Endothelial cell of hepatic sinusoid (primary cell): ENCODE measurements at regions not wholly inside any gene's neighbourhood (a gene's known extent, or its start where the extent isn't known, plus 50 kb on each side); places are given as distances from the start of the nearest gene placed in this dataset.

Experiments
- in situ Hi-C: cut with HindIII; loops from 2 replicates; pipeline ENCODE4 v1.10.0; 2017; ENCODE audit warnings: low sequenced_read_pairs

DNA sequence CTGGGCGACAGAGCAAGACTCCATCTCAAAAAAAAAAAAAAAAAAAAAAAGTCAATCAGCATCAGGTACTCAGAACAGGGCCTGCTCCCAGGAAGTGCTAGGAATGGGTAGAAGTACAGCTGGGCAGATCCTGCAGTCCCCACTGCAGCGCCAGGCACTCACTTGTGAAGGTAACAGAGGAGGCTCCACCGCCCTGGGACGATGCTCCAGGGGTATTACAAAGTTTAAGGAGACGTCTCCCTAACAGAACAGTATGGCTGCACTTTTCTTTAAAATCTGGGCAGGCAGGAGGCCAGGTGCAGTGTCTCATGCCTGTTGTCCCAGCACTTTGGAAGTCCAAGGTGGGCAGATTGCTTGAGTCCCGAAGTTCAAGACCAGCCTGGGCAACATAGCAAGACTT, 1449.0 kb downstream of the BRD1 start:
- in situ Hi-C loops: no loop called here

DNA sequence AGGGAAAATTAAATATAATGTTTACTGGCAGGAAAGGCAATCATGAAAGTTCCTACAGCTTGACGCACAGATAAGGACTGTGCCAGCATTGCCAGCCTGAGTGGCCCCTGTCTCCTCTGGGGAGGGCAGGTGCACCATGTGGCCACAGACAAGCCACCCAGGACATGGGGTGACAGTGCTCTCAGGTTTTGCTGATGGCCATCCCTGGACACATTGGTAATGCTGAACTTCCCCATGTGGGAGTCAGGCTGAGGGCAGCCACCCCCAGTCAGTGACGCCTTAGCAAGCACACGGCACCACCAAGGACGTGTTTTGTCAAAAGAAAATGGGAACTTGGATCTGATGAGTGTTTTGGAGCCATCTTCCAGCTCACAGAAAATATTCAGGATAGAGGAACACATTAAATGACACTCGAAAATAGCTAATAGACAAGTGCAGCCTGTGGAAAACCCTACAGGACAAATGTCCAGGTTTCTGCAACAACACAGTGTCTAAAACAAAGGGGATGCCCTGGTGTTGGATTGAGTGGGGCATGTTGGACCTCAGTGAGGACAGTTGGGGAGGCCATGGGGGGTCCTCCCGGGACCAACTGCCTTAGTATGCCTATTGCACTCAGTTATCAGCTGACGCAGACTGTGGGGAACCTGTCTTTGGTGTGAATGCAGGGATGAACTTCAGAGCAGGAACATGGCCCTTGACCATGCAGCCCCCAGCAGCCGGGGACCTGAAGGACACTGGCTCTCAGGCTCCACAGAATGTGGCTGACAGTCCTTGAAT, 1450.5 kb downstream of the BRD1 start:
- in situ Hi-C loops: no loop called here

DNA sequence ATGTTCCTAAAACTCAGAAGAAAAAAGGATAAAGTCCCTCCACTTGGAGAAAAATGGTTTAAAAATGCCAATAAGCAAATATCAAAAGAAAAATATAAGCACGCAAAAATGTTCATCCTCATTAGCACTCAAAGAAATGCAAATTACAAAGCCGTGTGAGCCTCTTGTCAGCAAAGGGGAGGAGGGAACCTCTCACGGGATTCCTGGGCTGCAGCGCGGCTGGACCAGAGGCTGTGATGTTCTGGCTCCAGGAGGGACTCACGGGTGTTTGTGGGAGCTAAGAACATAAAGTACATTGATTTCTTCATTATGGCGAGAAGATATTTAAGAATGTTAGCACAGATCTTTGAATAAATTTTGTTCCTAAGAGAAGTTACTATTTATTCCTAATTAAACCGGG, 1451.2 kb downstream of the BRD1 start:
- in situ Hi-C loops: no loop called here

DNA sequence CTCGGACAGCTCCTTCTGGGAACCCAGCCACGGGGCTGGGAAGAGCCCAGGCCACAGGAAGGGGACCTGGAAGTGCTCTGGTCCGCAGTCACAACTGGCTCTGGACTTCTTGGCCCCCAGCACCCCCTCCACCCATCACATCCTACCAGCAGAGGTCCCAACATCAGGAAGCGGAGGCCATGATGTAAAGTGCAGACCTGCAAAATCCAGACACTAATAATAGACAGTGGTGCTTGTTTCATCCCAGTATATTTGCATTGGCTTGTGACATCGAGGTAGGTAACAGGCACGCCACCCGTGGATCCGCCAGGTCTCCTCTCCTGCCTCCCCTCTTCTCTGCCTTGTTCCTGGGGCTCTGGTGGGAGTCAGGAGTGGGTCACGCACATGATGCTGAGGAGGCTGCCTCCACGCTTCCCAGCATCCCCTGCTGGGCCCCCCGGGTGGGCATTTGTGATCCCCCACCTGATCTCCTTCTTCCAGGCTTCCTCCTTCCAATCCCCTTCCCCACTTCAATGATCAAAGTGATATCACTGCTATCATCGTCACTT, 1454.0 kb downstream of the BRD1 start:
- in situ Hi-C loops: no loop called here

DNA sequence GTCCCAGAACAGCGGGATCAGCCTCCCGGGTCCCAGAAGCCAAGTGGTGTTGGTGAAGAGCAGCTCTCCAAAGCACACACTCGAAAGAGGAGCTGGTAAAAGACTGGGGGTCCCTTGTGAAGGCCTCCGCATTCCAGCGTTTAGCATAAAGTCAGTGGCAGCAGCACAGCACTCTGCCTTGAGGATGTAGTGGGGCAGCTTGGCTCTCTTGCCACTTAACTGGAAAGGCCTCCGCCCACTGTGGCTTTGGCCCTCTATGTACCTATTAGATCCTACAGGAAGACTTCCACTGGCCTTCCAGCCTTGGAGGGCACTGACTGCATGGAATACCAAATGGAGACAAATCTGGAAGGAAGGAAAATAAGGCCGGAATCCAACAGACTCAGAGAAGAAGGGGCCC, 1455.3 kb downstream of the BRD1 start:
- in situ Hi-C loops: no loop called here

DNA sequence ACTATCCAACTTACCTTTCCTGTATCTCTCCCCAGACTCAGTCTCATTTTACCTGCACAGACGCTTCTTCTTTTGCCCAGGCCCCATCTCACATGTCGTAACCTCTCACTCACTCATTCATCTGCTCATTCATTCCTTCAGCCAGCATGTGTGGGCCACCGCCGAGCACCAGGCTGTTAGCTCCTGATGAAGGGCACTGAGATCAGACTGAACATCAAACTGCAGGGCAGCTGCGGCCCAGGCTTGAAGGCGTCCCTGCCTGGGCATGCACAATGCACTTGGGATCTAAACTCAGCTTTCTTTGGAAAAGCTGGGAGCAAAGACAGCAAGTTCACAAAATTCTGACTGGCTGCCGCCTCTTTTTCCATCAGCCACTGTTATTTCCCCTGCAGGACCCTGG, 1456.3 kb downstream of the BRD1 start:
- in situ Hi-C loops: no loop called here

DNA sequence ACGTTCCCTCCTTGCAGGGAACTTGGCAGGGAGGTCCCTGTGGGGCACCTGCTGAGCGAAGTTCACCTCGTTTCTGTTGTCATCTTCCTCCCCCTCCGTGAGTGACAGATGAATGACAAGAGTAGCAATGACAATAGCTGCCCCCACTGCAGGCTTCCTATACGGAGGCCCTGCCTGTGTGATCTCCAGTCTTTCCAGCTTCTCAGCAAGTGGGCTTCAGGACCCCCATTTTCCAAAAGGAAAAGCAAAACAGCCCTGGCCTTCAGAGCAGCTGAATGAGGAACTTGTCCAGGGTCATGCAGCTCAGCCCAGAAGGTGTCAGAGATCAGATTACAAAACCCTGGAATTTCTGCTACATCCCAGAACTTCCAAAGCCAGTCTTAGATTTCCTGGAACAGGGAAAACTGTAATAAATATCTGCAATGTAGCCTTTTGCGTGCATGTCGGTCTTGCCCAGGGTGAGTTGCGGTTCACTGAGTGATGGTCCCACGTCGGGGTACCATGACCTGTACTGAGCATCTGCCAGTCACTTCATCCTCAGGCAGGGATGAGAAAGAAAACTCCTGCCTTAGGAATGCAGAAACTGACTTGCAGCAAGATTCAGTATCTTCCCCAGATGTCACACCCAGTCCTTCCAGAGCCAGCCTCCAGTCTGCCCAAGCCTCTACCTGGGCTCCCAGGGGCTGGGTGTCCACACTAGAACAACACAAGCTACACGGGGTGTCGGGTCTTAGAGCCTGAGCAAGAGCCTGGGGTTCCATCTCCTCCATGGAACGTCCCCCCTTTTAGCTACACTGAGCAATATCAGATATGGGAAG, 1457.0 kb downstream of the BRD1 start:
- in situ Hi-C loops: no loop called here

DNA sequence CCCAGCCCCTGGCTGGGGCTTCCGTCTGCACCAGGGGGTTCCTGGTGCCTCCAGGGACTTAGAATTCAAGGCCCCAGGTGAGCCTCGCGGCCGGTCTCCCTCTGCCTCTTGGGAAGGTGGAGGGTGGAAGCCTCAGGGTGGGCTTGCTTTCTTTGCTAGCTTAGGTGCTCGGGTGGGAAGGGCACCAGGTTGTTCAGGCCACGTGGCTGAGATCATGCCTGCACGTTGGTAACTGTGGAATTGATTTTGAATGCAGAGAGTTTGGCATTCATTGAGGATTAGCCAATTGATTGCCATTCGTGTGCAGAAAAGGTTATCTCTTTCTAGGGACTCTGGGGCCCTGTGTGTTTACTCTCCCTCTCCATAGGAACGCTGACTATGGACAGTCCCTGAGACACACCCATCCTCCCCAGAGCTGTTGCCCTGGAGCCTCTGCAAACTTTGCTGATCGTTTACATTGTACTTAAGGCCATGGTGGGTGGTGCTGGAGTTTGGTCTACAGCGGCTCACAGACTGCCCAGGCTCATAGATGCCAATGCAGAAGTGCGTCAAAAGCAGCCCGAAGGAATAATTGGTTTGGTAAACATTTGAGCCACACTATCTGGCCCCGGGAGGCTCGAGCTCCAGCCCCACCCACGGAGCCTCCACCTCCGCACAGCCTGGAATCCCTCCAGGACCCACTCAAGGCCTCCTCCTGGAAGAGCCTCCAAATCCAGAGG, 1457.7 kb downstream of the BRD1 start:
- in situ Hi-C loops: no loop called here

DNA sequence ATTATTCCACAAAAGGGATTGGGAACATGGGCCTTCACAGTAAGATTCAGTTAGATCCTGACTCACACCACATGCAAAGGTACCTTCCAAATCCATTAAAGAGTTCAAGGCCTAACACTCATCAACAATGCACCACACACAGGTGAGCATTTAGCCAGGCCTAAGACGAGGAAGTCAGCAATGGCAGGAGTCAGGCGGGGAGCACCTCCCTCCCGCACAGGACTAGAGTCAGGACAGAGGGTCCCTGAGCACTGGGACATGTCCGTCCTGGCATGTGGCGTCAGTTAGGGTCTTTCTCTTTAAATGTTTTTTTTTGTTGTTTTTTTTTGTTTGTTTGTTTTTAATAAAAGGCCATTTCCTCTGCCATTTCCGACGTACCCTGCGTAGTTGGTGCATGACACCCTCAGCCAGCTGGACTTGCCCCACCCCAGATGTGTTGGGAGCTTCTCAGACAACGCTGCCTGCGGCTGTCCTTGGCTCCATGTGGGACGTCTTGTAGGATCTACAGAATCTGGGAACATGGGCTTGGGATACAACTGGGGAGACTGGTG, 1458.6 kb downstream of the BRD1 start:
- in situ Hi-C loops: no loop called here

DNA sequence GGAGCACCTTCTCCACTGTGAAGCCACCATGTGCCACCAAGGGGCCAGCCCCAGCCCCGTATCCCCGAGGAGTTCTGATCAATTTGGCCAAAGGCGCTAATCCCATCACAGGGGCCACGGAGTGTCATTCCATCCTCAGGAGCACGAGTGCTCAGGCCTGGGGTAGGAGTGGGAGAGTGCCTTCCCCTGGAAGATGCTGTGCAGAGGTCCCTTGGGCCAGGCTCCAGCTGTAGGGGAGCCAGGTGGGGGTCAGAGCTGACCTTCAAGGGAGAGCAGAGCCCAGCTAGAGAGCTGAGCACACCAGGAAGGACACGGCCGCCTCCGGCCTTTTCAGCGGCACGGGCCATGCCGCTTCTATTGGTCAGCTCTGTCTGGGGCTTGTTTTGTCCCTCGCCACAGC, 1459.9 kb downstream of the BRD1 start:
- in situ Hi-C loops: no loop called here

DNA sequence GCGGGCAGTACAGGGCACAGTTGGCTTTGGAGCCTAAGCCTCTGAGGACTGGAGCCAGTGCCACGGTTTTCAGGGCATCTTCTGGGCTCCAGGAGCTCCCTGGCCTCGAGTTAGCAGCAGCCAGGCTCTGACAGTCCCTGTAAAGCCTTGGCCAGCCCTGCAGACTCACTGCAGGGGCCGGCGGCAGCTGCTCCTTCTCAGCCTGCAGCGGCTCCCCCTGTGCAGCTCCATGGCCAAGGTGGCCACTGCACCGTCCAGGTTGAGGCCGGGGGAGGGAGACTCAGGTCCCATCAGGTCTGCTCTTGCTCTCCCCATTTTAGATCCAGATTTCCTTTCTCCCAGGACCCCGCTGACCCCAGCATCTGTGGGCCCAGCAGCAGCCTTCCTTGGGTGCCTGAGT, 1461.1 kb downstream of the BRD1 start:
- in situ Hi-C loops: no loop called here

DNA sequence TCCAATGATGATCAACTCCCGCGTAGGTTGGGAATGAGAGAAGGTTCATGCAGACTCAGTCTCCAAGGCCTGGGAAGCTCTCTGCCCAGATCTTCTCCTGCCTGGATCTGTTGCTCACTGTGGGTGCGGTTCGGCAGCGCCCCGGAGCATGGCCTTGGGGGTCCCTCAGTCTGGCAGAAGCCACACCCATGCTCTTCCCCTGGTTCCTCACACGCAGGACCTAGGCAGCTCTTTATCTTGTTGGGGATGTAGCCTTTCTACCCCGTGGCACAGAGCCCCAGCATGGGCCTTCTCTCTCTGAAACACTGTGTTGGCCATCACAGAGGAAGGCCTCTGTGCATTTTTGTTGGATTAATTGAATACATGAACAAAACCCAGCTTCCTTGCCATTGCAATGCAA, 1461.6 kb downstream of the BRD1 start:
- in situ Hi-C loops: no loop called here

DNA sequence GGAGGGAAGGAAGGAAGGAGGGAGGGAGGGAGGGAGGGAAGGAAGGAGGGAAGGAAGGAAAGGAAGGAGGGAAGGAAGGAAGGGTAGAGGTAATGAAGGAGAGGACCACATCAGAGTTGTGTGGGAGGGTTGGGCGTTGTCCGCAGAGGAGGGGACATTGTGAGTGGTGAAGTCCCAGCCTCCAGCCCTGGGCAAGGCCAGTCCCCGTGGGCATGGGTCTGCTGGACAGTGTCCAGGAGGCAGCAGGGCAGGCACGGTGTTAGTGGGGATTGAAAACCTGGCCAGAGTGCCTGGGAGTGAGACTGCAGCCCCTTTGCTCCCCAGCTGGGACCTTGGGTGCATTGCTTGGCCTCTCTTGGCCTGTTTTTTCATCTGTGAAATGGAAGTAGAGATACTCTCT, 1462.3 kb downstream of the BRD1 start:
- in situ Hi-C loops: no loop called here

DNA sequence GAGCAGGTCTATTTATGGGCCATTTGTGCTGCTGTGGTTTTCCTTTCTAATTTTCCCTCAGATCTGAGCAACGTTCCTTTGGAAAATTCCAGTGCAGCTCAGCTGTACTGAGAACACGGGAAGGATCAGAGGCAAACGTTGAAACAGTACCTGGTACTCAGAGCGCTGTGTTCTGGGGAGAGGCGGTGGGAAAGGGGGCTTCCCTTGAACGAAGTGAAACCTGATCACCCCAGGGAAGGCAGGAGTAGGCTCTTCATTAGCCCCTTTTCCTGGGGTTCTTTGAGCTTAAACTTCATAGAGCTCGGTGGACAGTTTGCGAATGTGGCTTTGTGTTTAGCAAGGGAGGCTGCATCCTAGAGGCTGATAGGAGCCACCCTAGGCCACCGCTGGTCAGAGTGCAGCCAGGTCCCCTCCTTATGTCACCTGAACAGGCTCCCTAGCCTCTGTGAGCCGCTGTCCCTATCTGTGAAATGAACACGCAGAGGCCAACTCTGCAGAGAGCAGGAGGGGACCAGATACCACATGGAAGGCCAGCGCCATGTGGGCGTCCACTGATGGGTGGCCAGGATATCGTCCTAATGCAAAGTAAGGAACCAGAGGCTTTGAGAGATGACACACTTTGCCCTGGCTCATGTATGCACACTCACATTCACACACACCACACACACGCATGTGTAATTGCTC, 1464.8 kb downstream of the BRD1 start:
- in situ Hi-C loops: no loop called here

DNA sequence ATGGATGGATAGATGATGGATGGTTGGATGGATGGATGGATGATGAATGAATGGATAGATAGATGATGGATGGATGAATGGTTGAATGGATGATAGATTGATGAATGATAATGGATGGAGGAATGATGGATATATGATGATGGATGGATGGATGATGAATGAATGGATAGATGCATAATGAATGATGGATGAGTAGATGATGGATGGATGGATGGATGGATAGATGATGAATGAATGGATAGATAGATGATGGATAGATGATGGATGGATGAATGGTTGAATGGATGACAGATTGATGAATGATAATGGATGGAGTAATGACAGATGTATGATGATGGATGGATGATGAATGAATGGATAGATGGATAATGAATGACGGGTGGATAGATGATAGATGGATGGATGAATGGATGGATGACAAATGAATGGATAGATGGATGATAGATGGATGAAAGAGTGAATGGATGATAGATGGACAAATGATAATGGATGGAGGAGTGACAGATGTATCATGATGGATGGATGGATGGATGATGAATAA, 1466.5 kb downstream of the BRD1 start:
- in situ Hi-C loops: no loop called here

DNA sequence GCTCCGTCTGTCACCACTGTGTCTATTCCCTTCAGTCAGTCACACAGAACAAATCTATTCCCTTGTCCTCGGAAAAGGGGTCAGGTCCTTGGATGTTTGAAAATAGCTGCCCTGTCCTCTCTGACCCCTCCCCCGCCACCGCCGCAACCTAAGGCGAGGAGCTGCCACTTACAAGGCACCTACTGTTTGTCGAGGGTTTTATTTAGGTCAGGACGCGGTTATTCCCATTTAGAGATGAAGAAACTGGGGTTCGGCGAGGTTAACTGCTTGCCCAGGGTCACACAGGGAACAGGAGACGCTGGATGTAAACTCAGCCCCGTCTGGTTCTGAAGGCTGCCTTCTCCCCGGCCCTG, 1468.1 kb downstream of the BRD1 start:
- in situ Hi-C loops: no loop called here

DNA sequence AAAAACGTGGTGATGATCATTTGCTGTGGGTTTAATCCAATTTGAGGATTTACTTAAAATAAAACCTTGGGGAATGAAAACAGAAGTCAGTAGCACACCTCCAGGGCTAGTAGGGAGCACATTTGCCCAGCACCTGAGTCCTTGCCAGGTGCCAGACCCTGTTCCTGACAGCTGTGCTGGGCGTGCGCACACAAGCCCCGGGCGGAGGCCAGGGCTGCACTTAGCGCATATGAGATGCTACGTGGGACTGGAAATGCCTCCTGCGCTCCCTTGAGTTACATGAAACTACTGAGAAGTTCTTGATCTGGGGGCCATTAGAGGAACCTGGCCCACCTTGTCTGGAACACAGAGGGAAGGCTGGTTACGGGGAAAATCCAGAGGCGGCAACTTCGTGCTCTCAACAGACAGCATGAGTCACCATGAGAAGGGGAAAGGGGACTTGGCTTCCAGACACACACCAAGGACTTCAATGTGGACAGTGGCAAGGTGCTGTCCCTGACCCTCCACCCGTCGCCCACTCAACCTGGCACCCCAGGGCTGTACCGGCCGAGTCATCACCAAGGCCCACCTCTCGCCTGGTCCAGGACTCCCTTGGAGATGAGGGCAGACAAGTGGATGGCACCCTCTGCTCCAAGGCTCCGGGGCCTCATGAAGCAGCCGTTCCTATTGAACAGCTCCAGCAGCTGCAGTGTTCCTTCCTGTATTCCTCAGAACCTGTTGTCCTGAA, 1468.6 kb downstream of the BRD1 start:
- in situ Hi-C loops: no loop called here

DNA sequence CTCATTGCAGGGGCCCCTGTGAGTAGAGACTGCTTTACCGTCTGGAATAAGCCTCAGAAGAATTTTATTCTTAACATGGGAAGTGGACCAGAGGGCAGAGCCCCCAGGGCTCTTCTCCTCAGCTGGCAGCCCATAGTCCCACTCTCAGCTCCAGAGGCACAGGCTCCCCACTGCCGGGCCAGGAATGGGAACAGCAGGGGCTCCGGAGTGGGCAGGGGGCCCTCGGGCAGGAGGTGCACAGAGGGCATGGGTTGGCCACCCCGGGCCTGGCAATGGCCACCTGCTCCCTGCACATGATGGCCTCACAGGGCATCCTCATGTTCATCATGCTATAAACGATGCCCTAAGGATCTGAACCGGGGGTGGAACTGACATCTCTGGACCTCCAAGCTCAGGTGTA, 1469.7 kb downstream of the BRD1 start:
- in situ Hi-C loops: no loop called here

DNA sequence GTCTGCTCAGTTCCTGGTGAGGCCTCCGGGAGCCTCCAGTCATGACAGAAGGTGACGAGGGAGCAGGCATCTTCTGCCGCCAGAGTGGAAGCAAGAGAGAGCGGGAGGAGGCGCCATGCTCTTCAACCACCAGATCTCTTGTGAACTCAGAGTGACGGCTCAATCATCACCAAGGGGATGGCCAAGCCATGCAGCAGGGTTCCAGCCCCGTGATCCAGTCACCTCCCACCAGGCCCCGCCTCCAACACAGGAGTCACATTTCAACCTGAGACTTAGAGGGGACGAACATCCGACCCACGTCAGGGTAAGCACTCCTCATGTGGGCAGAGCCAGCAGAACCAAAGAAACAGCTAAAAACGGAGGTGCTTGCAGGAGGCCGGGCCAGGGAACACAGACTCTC, 1470.5 kb downstream of the BRD1 start:
- in situ Hi-C loops: no loop called here

DNA sequence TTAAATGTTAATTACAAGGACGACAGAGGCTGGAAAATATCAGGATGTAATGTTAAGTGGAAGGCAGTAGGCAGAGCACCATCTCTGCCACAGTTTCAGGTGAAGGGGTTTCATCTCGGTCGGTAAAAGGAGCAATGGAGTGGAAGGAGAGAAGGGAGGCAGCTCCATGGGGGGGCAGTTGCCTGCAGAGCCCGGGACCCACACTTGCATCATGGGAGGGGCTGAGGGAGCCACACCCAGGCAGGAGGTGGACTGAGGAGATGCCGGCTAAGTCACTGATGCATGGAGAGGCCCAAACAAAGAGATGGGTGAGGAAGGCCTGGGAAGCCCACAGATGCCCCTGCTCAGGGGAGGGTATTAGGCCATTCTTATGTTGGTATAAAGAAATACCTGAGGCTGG, 1470.9 kb downstream of the BRD1 start:
- in situ Hi-C loops: no loop called here
